GM18498 (cell line): ENCODE measurements at regions not wholly inside any gene's neighbourhood (a gene's known extent, or its start where the extent isn't known, plus 50 kb on each side); places are given as distances from the start of the nearest gene placed in this dataset.
A peak's percentile ranks its signal among the peaks of the same experiment; 100 is the strongest.
"Not testable (repeated sequence)": the region's sequence is repeated elsewhere in the genome, so short reads cannot be mapped to it uniquely, and the experiment has no call there.

Source experiments
- ATAC-seq: cut with Tn5 transposase; IDR thresholded peaks from one replicate; pipeline ENCODE4 v1.9.1; 2021; ENCODE audit warnings: mild to moderate bottlenecking, moderate library complexity; ENCODE audit not compliant: unreplicated experiment

DNA sequence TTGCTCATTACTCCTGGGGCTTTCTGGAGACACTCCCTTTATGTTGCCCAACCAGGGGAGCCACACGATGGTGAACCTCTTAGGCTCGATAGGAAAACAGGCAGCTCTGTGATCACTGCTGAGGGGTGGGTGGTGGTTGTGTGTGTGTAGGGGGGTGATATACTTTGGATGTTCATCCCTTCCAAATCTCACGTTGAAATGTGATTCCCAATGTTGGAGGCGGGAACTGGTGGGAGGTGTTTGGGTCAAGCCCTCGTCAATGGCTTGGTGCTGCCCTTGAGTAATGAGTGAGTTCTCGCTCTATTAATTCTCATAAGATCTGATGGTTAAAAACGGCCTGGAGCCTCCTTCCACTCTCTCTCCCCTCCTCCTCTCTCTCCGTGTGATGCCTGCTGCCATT, 204.0 kb upstream of the B3GAT1 start:
- ATAC-seq: no peak

DNA sequence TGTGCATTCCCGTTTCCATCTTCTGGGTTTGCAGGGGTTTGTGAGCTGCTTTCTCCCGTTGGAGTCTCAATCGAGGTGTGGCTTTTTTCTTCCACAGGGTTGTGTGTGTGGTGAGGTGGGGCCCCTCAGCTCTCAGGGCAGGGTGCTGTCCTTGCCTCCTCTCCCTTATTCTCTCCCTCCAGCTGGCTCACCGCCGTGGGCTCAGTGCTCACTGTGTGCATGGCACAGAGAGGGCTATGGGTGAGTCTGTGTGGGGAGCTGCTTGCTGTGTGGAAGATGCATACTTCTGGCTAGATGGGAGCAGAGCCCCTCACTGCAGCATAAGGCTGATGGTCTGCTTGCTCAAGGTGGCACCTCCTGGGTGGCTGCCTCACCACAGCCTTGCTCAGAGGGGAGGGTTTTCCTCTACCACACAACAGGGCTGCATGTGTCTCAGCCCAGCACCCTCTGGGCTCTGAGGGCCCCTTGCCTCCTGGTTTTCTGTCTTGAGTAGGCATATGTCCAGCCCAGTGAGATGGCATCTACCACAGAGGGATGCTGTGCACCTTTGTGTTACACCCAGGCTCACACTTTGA, 203.1 kb upstream of the B3GAT1 start:
- no peak for ATAC-seq

DNA sequence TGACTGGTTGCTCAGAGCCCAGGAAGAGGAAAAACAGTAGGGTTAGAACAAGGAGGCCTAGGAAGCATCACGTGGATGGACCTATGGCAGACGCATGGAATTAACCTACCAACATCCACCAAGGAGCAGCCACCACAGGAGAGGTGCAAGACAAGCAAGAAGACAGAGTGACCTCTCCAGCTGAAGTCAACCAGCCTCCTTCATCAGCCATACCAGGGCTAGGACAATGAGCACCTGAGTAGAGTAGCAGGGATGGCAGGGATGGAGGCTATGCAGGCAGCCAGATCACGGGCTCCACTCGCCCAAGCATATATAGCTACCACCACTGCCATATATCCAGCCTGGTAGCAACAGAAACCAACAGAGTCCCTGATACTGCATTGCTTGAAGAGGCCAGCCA, 202.1 kb upstream of the B3GAT1 start:
- ATAC-seq: no peak

DNA sequence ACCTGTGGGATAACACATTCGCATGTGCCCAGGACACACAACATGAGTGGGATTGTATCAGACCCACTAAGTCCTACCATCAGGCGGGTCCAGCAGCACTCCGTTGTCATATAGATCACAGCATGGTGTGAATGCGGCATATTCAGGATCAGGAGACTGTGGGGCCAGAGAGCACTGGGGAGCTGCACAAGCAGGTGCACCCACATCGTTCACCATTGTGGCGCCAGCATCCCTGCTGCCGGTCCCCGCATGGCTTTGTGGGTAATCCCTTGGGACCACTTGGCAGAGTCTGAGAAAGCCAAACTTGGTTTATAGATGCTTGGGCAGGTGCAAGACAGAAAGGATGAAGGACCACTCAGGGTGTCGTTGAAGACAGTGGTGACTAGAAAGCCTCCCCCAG, 201.6 kb upstream of the B3GAT1 start:
- ATAC-seq: no peak

DNA sequence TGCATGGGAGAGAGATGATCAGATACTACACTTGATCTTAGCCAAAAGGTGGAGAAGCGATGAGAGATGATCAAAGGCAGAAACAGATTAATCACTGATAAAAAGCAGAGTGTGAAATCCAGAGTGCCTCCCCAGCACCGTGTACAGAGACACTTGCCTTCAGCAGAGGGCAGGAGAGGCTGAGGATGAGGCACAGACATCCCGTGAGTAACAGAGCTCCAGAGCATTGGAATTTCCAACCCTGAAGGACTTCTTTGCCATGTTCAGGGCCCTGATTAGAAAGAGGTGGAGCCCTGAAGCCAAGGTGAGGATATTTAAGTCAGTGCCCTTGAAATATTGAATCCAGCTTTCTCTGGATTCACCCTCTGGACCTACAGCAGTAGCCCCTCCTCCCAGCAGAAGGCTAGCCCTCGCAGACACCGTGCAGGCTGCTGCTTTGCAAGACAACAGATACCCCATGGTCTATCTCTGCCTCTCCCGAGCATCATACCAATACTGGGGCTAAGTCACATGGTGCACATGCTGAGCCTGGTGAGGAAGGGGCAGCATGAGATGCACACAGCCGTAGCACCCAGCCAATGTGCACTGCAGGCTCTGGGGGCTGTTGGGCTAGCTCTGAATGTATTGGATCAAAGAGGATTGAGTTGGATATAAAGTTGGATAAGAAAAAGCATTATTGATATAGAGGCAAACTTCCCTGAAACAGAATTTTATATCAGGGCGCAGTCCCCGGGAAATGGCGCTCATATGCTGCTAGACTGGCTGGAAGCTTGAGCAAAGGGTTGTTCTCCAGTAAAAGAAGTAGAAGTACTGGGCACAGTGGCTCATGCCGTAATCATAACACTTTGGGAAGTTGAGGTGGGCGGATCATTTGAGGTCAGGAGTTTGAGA, 200.3 kb upstream of the B3GAT1 start:
- no peak for ATAC-seq

DNA sequence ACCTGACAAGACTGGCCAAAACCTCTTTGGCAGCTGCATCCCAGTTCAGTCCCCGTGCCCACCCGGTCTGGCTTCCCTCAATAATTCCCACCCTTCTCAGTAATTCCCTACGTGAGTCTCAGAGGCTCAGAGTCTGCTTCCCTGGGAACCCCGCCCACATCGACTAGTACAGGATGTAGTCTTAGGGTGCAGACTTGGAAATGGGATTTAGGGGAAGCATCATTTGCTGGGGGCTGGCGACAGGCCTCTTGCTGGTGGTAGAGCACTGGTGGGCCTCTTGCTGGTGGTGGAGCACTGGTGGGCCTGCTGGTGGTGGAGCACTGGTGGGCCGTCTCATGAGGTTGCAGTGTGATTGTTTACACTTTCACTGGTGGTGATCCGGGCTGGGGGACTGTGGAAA, 199.5 kb upstream of the B3GAT1 start:
- no peak for ATAC-seq

DNA sequence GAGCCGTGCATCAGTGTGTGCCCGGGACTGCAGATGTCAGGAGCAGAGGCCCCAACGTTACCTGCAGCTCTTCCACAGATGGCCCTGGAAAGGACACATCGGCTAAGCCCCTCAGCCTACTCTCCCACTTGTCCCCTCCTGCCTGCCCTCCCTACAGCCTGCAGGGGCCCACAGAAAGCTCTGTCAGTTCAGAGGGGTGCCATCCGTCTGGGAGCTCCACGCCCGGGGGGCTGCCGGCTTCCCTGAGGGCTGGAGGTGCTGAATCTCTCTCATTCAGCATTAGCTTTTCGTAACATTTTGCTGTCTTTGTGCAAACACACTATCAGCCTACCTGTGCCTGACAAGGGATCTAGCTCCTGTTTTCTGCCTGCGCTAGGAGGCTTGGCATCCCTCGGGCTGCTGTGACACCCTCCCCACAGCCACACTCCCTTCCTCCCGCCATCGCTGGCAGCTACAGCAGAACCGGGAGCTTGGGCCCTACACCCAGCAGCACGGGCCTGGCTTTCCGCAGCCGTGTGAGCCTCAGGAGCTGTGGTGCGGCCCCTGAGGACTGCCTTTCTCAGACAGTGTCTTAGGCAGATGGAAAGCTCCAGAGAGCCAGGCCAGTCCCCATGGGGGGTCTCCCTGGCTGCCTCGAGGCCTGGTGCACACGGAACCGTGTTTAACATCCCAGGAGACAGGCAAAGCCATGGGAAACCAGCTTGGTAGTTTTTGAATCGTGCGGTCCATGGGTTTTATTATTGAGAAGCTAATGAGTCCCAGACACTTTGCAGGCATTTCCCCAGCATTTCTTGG, 198.3 kb upstream of the B3GAT1 start:
- no peak for ATAC-seq

DNA sequence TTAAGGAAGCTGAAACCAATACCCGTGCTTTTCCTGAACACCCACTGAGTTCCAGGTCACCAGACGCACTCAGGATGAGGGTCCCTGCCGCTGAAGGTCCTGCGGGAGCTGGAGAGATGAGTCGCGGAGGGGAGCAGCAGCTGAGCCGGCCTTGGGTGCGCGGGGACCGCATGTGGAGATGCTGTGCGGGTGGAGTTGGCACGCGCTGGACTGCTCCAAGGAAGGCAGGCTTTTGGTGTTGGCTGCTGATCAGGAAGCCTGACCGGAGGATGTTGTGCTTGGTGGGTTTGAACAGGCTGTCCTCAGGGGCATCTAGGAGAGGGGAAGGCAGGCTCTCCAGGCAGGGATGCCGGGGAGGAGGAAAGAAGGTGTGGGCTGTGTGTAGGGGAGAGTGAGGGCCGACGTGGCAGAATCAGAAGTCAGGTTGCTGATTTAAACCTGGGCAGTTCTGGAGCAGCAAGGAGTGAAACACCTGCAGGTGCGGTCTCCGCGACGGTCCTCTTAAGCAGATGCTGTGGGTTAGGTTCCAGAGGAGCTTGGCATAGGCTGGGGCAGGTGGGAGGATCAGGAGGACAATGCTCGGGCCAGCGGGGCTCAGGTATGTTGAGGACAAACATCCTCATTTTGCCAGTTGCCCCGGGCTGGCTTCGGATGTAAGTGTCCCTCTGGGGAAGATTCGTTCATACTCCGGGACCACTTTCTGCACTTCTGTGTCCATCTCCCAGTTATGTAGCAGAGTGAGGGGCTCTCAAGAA, 197.5 kb upstream of the B3GAT1 start:
- no peak for ATAC-seq

DNA sequence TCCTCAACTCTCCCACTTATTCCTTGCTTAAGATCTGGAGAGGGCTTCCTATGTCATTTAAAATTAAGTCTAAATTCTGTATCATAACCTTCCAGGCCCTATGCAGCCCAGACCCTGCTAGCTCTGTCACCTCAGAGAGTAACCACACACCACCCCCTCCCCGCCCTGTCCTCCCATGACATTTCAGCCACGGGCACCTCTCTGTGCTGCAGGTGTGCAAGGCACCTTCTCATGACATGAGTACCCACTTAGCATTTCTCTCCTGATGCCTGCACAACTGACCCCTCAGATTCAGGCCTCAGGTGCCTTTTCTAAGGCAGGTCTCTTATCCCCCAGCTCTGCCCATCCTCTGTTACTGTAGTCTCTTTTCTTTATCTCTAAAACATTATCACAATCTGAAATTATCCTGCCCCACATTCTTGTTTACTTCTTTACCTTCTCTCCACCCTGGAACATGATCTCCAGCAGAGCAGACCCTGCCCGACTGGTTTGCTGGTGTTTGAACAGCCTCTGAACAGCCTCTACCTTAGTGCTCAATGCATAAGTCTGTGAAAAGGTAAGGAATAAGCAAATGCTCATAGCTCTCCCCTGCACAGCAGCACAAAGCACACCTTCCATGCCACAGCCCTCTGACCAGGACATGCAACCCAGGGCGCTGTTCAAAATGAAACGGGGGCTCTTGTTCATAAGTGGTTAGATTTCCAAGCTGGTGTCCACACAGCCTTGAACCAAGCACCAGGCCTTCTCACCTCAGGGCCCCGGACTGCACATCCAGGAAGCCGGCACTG, 196.1 kb upstream of the B3GAT1 start:
- ATAC-seq: no peak

DNA sequence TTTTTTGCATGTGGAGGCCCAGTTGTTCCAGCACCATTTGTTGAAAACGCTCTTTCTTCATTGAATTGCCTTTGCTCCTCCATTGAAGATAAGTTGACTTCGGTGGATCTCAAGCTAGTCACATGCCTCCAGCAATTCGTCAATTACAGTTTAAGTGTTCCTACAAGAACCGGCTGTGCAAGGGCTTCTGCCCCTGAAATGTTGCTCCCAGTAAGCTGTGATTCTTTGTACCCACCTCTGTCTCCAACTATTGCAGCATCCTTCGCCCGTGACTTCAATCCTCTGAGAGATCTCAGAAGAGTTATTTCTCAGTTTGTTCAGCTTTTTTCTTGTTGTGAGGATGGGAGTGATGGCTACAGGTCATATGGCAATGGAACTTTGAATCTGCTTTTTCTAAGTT, 194.2 kb upstream of the B3GAT1 start:
- no peak for ATAC-seq

DNA sequence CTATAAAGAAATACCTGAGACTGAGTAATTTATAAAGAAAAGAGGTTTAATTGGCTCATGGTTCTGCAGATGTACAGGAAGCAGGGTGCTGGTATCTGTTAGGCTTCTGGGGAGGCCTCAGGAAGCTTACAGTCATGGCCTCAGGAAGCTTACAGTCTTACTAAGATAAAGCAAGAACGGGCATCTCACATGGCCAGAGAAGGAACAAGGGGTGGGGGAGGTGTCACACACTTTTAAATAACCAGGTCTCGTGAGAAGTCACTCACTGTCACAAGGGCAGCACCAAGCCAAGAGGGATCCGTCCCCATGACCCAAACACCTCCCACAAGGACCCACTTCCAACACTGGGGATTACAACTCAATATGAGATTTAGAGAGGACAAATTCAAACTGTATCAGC, 192.8 kb upstream of the B3GAT1 start:
- ATAC-seq: no peak

DNA sequence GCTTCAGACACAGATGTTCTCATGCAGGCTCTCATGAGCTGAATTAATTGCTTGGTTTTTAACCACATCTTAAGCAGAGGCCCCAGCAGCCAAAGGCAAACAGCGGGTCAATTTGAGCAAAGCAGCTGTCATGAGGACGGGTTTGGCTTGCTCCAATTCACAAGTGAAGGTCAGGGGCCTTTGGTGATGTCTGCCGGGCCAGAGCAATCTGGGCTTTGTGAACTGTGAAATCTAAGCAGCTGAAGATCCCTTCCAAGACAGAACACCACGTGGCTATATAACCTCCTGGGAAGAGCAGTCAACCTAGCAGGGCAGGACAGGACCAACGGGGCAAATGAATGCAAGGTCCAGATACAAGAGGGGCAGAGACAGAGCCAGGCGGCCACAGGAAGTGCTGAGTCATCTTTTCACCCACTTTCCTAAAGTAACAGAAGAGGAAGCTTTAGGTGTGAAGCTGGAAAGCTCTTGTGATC, 187.3 kb upstream of the B3GAT1 start:
- no peak for ATAC-seq

DNA sequence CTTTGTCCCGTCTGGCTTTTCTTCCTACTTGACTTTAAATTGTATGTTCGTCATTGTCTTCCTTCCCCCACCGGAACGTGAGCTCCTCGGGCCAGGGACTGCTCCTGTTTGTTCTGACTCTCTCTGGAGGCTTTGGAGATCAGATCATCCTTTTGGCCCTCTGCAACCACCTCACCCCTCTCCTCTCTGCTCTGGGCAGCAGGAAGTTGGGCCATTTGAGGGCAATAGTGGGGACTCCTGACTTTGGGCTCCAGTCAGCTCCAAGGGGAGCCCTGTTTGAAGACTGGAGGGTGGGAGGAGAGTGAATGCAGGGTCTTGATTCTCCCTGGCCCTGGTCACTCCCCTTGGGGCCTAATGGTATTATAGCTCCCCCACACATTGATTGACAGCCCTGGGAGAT, 186.3 kb upstream of the B3GAT1 start:
- ATAC-seq: no peak

DNA sequence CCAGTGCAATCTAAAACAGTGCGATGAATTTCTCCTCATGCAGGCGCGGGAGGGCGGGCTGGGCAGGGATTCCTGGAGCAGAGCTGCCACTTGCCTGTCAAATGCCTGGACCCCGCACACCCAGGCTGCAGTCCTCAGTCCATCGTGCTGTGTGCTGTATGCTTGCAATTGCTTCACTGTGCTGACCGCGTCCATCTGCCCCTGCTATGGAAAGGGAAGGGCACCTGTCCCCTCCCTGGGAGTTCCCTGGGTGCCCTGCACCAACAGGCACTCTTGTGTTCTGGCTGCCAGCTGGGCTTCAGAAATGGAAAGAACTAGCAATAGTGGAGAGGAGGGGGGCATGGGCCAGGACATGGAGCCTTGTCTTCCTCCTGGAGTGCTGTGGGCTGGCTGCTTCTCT, 185.4 kb upstream of the B3GAT1 start:
- no peak for ATAC-seq

DNA sequence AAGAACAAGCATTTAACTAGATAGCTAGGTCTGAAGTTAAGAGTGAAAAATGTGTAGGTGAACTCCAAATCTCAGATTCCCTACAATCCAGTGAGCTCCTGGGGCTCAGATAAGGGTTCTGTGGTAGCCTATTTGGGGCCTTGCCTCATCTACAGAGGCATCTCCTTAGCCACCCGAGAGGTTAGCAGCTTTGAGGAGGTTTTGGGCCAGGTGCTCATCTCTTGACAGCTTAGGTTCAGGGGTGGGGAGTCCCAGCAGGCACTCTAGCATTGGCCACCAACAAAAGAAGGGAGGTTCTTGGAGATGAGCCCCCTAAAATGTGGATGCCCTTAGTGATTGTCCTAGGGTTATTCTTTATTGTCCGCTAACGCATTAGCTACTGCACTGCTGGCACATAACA, 184.4 kb upstream of the B3GAT1 start:
- no peak for ATAC-seq

DNA sequence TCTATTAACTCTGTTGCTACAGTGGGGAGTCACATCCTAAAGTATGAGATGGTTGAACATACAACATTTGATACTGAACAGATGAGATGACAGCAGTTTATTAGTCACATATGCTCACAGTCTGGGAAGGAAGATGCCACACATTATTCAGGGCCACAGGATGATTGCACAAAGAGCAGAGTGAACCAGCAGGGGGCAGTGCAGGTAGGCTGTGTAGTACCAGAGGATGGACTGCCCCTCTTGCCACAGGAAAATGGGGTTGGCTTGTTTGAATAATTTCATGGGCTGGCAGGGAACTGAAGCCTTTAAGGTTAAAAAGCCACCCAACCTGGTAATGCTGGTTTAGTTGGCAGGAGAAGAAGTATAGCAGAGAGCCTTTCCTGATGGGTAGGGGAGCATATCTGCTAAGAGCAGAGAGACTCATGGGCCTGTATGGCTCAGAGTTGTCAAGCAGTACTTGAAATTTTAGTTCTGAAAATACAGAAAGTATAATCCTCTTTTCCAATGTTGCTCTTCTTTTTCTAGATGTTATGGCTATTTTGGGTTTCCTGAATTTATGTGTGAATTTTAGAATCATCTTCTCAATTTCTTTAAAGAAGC, 180.4 kb upstream of the B3GAT1 start:
- peak; percentile 76 for ATAC-seq

DNA sequence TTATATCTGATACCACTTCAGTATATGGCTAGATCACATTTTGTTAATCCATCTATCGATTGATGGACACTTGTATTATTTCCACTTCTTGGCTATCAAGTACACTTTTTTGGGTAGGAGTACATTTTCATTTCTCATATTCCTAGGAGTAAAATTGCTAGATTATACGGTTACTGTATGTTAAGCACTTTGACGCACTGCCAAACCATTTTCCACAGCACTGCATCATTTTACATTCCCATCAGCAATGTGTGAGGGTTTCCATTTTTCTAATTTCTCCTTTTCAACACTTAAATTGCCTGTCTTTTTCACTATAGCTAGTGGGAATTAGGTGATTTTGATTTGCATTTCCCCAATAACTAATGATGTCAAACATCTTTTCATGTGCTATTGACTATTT, 179.3 kb upstream of the B3GAT1 start:
- no peak for ATAC-seq

DNA sequence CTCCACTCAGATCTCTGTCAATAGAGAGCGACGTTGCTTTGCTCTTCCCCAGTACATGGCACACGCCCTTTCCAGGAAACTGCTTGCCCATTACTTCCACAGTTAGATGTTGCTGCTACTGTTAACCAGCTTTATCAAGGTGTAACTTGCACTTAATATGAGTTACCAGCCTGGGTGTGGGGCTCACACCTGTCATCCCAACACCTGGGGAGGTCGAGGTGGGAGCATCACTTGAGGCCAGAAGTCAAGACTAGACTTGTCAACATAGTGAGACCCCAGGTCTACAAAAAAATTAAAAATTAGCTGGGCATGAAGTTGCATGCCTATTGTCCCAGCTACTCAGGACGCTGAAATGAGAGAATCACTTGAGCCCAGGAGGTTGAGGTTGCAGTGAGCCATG, 177.1 kb upstream of the B3GAT1 start:
- ATAC-seq: no peak

DNA sequence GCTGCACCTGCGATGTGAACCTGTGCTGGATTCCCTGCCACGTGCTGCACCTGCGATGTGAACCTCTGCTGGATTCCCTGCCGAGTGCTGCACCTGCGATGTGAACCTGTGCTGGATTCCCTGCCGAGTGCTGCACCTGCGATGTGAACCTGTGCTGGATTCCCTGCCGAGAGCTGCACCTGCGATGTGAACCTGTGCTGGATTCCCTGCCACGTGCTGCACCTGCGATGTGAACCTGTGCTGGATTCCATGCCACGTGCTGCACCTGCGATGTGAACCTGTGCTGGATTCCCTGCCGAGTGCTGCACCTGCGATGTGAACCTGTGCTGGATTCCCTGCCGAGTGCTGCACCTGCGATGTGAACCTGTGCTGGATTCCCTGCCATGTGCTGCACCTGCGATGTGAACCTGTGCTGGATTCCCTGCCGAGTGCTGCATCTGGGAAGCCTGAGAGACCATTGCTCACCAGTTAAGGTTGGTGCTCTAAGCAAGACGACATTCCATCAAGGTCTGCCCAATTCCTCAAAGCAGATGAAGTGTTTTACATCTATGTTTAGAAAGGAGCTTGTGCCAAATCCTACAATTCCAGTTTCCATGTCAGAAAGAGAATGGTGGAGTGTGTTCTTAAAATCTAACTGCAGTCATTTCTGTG, 176.5 kb upstream of the B3GAT1 start:
- not testable (repeated sequence) for ATAC-seq
